A673 (cell line): ENCODE measurements at regions not wholly inside any gene's neighbourhood (a gene's known extent, or its start where the extent isn't known, plus 50 kb on each side); places are given as distances from the start of the nearest gene placed in this dataset.

Experiments
- CTCF ChIP-seq: fragments of 300-800, 200-600 bp; sonication (generic); conservative IDR thresholded peaks from 2 replicates; pipeline ENCODE4 v1.5.1; 2017; ENCODE audit warnings: low read depth, mild to moderate bottlenecking, antibody characterized with exemption, low read length, moderate library complexity, mixed read lengths
- EZH2 ChIP-seq: fragments of 200-600 bp; sonication (generic); IDR thresholded peaks from 2 replicates; pipeline ENCODE4 v1.6.1; 2017; ENCODE audit warnings: borderline replicate concordance, low read depth, mild to moderate bottlenecking, mixed read lengths, antibody characterized with exemption, low read length; ENCODE audit not compliant: poor library complexity, severe bottlenecking

DNA sequence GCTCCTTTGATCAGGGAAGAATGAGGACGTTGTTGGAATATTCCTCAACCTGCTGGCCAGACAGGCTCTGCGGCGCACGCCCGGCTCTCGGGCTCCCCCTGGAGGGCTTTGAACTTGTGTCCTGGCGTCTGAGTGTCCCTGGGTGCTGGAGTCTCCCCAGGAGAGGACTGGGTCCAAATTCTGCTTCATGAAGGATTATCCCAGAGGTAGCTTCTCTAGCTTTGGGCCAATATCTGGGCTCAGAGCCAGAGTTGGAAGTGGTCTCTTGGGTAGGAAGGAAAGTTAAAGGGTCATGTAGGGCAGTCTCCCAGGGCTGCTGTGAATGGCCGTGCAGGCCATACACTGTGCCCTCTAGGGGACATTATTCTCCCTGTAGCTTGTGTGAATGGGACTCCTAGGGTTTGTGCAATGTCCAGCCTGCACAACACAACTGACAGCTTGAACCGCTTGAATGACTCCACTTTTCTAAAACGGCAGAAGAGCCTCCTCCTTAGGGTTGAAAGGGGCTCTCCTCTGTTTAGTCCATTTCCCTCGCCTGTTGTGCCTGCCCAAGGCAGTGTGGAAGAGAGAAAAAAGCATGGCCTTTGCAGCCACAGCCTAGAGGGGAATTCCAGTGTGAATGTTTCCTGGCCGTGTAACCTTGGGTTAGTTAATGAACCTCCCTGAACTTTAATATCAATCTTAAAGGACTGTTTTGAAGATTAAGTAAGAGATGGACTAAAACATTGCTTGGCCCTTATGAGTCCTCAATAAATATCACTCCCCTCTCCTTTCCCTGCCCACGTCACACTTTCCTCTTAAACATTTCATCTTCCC is 111.2 kb upstream of the THY1 start:
- TF ChIP-seq CTCF (peak; percentile 97), EZH2 (no peak)
